ENCODE measurements at regions not wholly inside any gene's neighbourhood (a gene's known extent, or its start where the extent isn't known, plus 50 kb on each side); places are given as distances from the start of the nearest gene placed in this dataset.
A peak's percentile ranks its signal among the peaks of the same experiment; 100 is the strongest.

GRCh38 chr10:29709484-29710002 lies 74.8 kb upstream of the SVIL start:
- Histone ChIP-seq H3K27ac (peak overlapping the region in 1 of 4 donors; percentile 13), H3K9me3 (no peaks in the 10 kb centered on the region), H3K4me1 (peaks cover 0 to 26% (median 22%) of the 10 kb centered on the region in 4 donors), H3K36me3 (peaks cover 0 to 4% (median 0%) of the 10 kb centered on the region in 4 donors), H3K4me3 (no peak overlapping the region), H3K27me3 (no peaks in the 10 kb centered on the region)
- intact Hi-C loops (cut with DNase I; ENCODE audit: low total_unique reads) (no loop called here), in situ Hi-C loops (cut with MboI; ENCODE audit: low pct_ligation_motif_present in 1 of 4, low pct_unique_long_range_greater_than_20kb in 1 of 4, low sequenced_read_pairs in 3 of 4) (no loop called here)
- DNase-seq: no peak
- WGBS, 2 donors (ENCODE audit: low coverage in 1 of 2): 83 to 87% methylated on average over 2 to 13 of the region's 13 CpGs
- TF ChIP-seq POLR2A (IDR thresholded peaks at IDR 0.05) (no peak), EP300 (IDR thresholded peaks at IDR 0.05; ENCODE audit: low read depth) (no peak), CTCF (IDR thresholded peaks at IDR 0.05) (no peak), POLR2AphosphoS5 (IDR thresholded peaks at IDR 0.05) (no peak)

GRCh38 chr10:29703271-29703670 lies 68.5 kb upstream of the SVIL start:
- TF ChIP-seq CTCF (IDR thresholded peaks at IDR 0.05) (no peak), POLR2AphosphoS5 (IDR thresholded peaks at IDR 0.05) (peak in 1 of 3 donors; percentile 33)
- DNase-seq: no peak
- in situ Hi-C loops (cut with MboI; ENCODE audit: low pct_ligation_motif_present in 1 of 4, low pct_unique_long_range_greater_than_20kb in 1 of 4, low sequenced_read_pairs in 3 of 4) (no loop called here), intact Hi-C loops (cut with DNase I; ENCODE audit: low total_unique reads) (no loop called here)
- H3K9me3 ChIP-seq: no peaks in the 10 kb centered on the region
- WGBS, 2 donors (ENCODE audit: low coverage in 1 of 2): 60 to 65% methylated on average over 3 to 9 of the region's 9 CpGs
- H3K36me3 ChIP-seq: no peaks in the 10 kb centered on the region
- peaks cover 12 to 31% (median 18%) of the 10 kb centered on the region in 4 donors for H3K4me1 ChIP-seq
- peak overlapping the region; percentile 29 to 54 (median 43) for H3K27ac ChIP-seq
- H3K4me3 ChIP-seq: no peak overlapping the region
- H3K27me3 ChIP-seq: no peaks in the 10 kb centered on the region

GRCh38 chr10:29702273-29703164 lies 67.7 kb upstream of the SVIL start:
- H3K27ac ChIP-seq: peak overlapping the region; percentile 29 to 54 (median 43)
- TF ChIP-seq EP300 (IDR thresholded peaks at IDR 0.05; ENCODE audit: low read depth) (no peak), POLR2AphosphoS5 (IDR thresholded peaks at IDR 0.05) (peak in 1 of 3 donors; percentile 1)
- H3K4me1 ChIP-seq: peaks cover 12 to 31% (median 18%) of the 10 kb centered on the region in 4 donors
- intact Hi-C loops (cut with DNase I; ENCODE audit: low total_unique reads) (no loop called here), in situ Hi-C loops (cut with MboI; ENCODE audit: low pct_ligation_motif_present in 1 of 4, low pct_unique_long_range_greater_than_20kb in 1 of 4, low sequenced_read_pairs in 3 of 4) (no loop called here)
- H3K4me3 ChIP-seq: no peak overlapping the region
- no peaks in the 10 kb centered on the region for H3K27me3 ChIP-seq
- WGBS, 2 donors (ENCODE audit: low coverage in 1 of 2): 25 to 31% methylated on average over 8 to 10 of the region's 10 CpGs
- H3K9me3 ChIP-seq: no peaks in the 10 kb centered on the region
- DNase-seq: no peak
- H3K36me3 ChIP-seq: no peaks in the 10 kb centered on the region

- intact Hi-C loops (cut with DNase I; ENCODE audit: low total_unique reads): no loop called here
- WGBS, 2 donors (ENCODE audit: low coverage in 1 of 2): 82 to 86% methylated on average over 1 of the region's 1 CpG
- no peak overlapping the region for H3K27ac ChIP-seq
Observed at GRCh38 chr10:29701306-29701705, 66.5 kb upstream of the SVIL start.

More at GRCh38 chr10:29701306-29701705, 66.5 kb upstream of the SVIL start:
- TF ChIP-seq CTCF (IDR thresholded peaks at IDR 0.05): no peak
- TF ChIP-seq POLR2AphosphoS5 (IDR thresholded peaks at IDR 0.05): no peak
- no peak for TF ChIP-seq EP300 (IDR thresholded peaks at IDR 0.05; ENCODE audit: low read depth)
- no peak for TF ChIP-seq POLR2A (IDR thresholded peaks at IDR 0.05)
- Histone ChIP-seq H3K4me3 (no peak overlapping the region), H3K9me3 (no peaks in the 10 kb centered on the region), H3K4me1 (peaks cover 12 to 31% (median 18%) of the 10 kb centered on the region in 4 donors), H3K27me3 (no peaks in the 10 kb centered on the region), H3K36me3 (no peaks in the 10 kb centered on the region)
- no peak for DNase-seq
- in situ Hi-C loops (cut with MboI; ENCODE audit: low pct_ligation_motif_present in 1 of 4, low pct_unique_long_range_greater_than_20kb in 1 of 4, low sequenced_read_pairs in 3 of 4): no loop called here
